ENCODE measurements at regions not wholly inside any gene's neighbourhood (a gene's known extent, or its start where the extent isn't known, plus 50 kb on each side); places are given as distances from the start of the nearest gene placed in this dataset.
"Not testable (repeated sequence)": the region's sequence is repeated elsewhere in the genome, so short reads cannot be mapped to it uniquely, and the experiment has no call there.

DNA sequence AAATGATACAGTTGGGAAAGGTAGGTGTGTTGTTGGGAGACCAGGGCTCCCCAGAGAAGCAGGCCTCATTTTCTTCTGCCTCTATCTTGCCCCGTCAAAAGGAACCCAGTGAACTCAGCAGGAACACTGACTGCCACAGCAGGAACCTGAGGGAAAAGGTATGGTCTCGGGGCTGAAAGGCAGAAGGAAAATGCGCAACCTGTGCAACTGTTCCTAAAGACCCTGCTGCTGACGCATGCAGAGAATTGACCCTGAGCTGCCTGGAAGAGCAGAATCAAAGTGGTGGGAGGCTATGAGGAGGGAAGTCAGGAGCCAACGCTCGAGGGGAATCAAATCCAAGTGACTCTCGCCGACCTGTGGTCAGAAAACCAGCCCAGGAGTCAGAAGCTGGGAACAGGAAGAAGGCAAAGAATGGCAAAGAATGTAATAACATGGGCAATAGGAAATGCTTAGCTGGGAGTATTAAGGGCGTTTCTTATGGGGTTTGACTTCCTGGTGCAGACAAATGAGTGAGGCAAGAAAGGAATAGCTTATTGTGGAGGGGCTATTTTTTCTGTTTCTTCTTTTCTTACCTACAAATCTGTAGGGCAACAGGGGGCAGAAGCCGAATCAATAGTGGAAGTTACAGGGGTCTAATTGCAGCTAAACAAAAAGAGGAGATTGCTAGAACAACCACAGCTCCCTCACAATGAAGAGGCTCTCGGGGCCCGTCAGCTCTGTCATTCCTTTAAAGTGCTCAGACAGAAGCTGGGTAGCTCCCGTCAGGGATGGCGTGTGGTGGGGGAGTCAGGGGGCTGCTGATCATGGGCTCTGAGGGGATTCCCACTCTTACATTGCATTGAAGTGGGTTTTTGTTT lies 65.4 kb upstream of the DLG1 start:
- Histone ChIP-seq H3K27me3 (ENCODE audit: control insufficient read depth in 1 of 2, insufficient read depth in 2 of 2, low read length in 2 of 2) (peaks cover 0 to 4% of the 10 kb centered on the region in 2 experiments), H3K4me3 (ENCODE audit: low read length) (no peak overlapping the region), H3K4me1 (ENCODE audit: insufficient read depth, low read length) (no peaks in the 10 kb centered on the region), H3K9me3 (ENCODE audit: control insufficient read depth in 1 of 2, insufficient read depth in 1 of 2, low read length in 2 of 2) (peaks cover 3 to 8% of the 10 kb centered on the region in 2 experiments), H3K27ac (ENCODE audit: low read depth in 1 of 2, low read length in 2 of 2) (no peak overlapping the region), H3K36me3 (ENCODE audit: insufficient read depth, low read length) (no peaks in the 10 kb centered on the region)
- Mint-ChIP-seq H3K4me3 (no peak overlapping the region), H3K9me3 (peaks cover 9% of the 10 kb centered on the region), H3K27ac (no peak overlapping the region), H3K36me3 (ENCODE audit: low read depth) (peaks cover 3% of the 10 kb centered on the region), H3K27me3 (peaks cover 21% of the 10 kb centered on the region), H3K4me1 (ENCODE audit: low read depth) (no peaks in the 10 kb centered on the region)
- TF ChIP-seq, protein P1, sequence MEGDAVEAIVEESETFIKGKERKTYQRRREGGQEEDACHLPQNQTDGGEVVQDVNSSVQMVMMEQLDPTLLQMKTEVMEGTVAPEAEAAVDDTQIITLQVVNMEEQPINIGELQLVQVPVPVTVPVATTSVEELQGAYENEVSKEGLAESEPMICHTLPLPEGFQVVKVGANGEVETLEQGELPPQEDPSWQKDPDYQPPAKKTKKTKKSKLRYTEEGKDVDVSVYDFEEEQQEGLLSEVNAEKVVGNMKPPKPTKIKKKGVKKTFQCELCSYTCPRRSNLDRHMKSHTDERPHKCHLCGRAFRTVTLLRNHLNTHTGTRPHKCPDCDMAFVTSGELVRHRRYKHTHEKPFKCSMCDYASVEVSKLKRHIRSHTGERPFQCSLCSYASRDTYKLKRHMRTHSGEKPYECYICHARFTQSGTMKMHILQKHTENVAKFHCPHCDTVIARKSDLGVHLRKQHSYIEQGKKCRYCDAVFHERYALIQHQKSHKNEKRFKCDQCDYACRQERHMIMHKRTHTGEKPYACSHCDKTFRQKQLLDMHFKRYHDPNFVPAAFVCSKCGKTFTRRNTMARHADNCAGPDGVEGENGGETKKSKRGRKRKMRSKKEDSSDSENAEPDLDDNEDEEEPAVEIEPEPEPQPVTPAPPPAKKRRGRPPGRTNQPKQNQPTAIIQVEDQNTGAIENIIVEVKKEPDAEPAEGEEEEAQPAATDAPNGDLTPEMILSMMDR (IDR thresholded peaks at IDR 0.05) = no peak
- DNase-seq (no peak), ATAC-seq (ENCODE audit: poor library complexity) (no peak)
- intact Hi-C loops (cut with DNase I, micrococcal nuclease) = no loop called here
- CTCF ChIA-PET = no interaction called here
- POLR2A ChIA-PET = no interaction called here

DNA sequence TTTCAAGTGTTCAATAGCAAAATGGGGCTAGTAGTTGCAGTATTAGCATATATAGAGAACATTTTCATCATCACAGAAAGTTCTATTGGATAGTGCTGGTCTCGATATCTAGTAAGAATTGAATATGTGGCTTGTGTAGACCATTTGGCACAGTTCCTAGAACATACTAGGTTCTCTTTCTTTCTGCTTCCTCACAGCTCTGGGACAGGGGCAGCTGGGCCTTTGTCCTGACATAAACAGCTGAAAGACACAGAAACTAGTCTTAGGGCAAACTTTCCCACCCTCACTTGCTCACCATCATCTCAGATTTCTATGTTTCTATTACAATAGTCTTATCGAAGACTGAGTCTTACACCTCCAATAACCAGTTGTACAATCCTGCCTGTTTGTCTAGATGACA lies 63.7 kb upstream of the DLG1 start:
- H3K27me3 ChIP-seq (ENCODE audit: control insufficient read depth in 1 of 2, insufficient read depth in 2 of 2, low read length in 2 of 2) = peaks cover 0 to 4% of the 10 kb centered on the region in 2 experiments
- TF ChIP-seq, protein P1 (IDR thresholded peaks at IDR 0.05) = no peak
- Mint-ChIP-seq H3K27ac (no peak overlapping the region), H3K9me3 (peaks cover 9% of the 10 kb centered on the region), H3K4me1 (ENCODE audit: low read depth) (no peaks in the 10 kb centered on the region), H3K4me3 (no peak overlapping the region), H3K27me3 (peaks cover 11% of the 10 kb centered on the region), H3K36me3 (ENCODE audit: low read depth) (peaks cover 3% of the 10 kb centered on the region)
- DNase-seq (no peak), ATAC-seq (ENCODE audit: poor library complexity) (no peak)
- POLR2A ChIA-PET = no interaction called here
- no peak overlapping the region for H3K27ac ChIP-seq (ENCODE audit: low read depth in 1 of 2, low read length in 2 of 2)
- no peaks in the 10 kb centered on the region for H3K4me1 ChIP-seq (ENCODE audit: insufficient read depth, low read length)
- H3K4me3 ChIP-seq (ENCODE audit: low read length) = no peak overlapping the region
- peaks cover 3 to 12% of the 10 kb centered on the region in 2 experiments for H3K9me3 ChIP-seq (ENCODE audit: control insufficient read depth in 1 of 2, insufficient read depth in 1 of 2, low read length in 2 of 2)
- CTCF ChIA-PET = no interaction called here
- intact Hi-C loops (cut with DNase I, micrococcal nuclease) = no loop called here
- no peaks in the 10 kb centered on the region for H3K36me3 ChIP-seq (ENCODE audit: insufficient read depth, low read length)

DNA sequence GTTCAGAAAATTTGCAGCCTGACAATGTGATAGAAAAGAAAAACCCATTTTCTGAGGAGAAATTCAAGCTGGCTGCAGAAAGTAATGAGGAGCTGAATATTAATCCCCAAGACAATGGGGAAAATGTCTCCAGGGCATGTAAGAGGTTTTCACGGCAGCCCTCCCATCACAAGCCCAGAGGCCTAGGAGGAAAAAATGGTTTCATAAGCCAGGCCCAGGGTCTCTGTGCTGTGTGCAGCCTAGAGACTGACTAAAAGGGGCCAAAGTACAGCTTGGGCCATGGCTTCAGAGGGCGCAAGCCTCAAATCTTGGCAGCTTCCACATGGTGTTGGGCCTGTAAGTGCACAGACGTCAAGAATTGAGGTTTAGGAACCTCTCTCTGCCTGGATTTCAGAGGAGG lies 61.7 kb upstream of the DLG1 start:
- DNase-seq; H3K4me3 Mint-ChIP-seq; H3K27ac Mint-ChIP-seq; H3K27me3 Mint-ChIP-seq; H3K4me3 ChIP-seq (ENCODE audit: low read length); H3K27me3 ChIP-seq (ENCODE audit: control insufficient read depth in 1 of 2, insufficient read depth in 2 of 2, low read length in 2 of 2); H3K27ac ChIP-seq (ENCODE audit: low read depth in 1 of 2, low read length in 2 of 2); POLR2A ChIA-PET; H3K4me1 Mint-ChIP-seq (ENCODE audit: low read depth); intact Hi-C loops (cut with DNase I, micrococcal nuclease); H3K4me1 ChIP-seq (ENCODE audit: insufficient read depth, low read length); CTCF ChIA-PET; H3K36me3 Mint-ChIP-seq (ENCODE audit: low read depth); ATAC-seq (ENCODE audit: poor library complexity); H3K36me3 ChIP-seq (ENCODE audit: insufficient read depth, low read length); H3K9me3 Mint-ChIP-seq: not testable (repeated sequence)
- H3K9me3 ChIP-seq (ENCODE audit: control insufficient read depth in 1 of 2, insufficient read depth in 1 of 2, low read length in 2 of 2) = peaks cover 3 to 12% of the 10 kb centered on the region in 2 experiments

DNA sequence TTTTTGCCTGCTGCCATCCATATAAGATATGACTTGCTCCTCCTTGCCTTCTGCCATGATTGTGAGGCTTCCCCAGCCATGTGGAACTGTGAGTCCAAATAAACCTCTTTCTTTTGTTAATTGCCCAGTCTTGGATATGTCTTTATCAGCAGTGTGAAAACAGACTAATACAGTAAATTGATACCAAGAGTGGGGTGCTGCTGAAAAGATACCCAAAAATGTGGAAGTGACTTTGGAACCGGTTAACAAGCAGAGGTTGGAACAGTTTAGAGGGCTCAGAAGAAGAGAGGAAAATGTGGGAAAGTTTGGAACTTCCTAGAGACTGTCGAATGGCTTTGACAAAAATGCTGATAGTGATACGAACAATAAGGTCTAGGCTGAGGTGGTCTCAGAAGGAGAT lies 61.1 kb upstream of the DLG1 start:
- intact Hi-C loops (cut with DNase I, micrococcal nuclease); H3K4me3 ChIP-seq (ENCODE audit: low read length); H3K27ac Mint-ChIP-seq; H3K9me3 Mint-ChIP-seq; H3K27me3 Mint-ChIP-seq; H3K36me3 ChIP-seq (ENCODE audit: insufficient read depth, low read length); H3K27me3 ChIP-seq (ENCODE audit: control insufficient read depth in 1 of 2, insufficient read depth in 2 of 2, low read length in 2 of 2); CTCF ChIA-PET; H3K27ac ChIP-seq (ENCODE audit: low read depth in 1 of 2, low read length in 2 of 2); ATAC-seq (ENCODE audit: poor library complexity); DNase-seq; H3K4me1 Mint-ChIP-seq (ENCODE audit: low read depth); POLR2A ChIA-PET; H3K4me1 ChIP-seq (ENCODE audit: insufficient read depth, low read length); H3K4me3 Mint-ChIP-seq; H3K36me3 Mint-ChIP-seq (ENCODE audit: low read depth): not testable (repeated sequence)
- peaks cover 3 to 12% of the 10 kb centered on the region in 2 experiments for H3K9me3 ChIP-seq (ENCODE audit: control insufficient read depth in 1 of 2, insufficient read depth in 1 of 2, low read length in 2 of 2)
